Gastroesophageal sphincter (tissue), 4 donors: ENCODE measurements at regions not wholly inside any gene's neighbourhood (a gene's known extent, or its start where the extent isn't known, plus 50 kb on each side); places are given as distances from the start of the nearest gene placed in this dataset.
"Not testable (repeated sequence)": the region's sequence is repeated elsewhere in the genome, so short reads cannot be mapped to it uniquely, and the experiment has no call there.

Source experiments
- ATAC-seq: fragments of 150-250 bp; one replicate; pipeline ENCODE4 v1.9.1; 2016; ENCODE audit warnings: mild to moderate bottlenecking, moderate library complexity
- H3K27ac ChIP-seq, 4 donors: fragments of 200-600 bp; sonication (generic) in 3 of 4; 1 replicate in 3 of 4; 2 replicates in 1 of 4; pipeline ENCODE4 v1.5.1; 2016 to 2019
- H3K27me3 ChIP-seq: fragments of 200-600 bp; sonication (generic); one replicate; pipeline ENCODE4 v1.5.1; 2019
- H3K36me3 ChIP-seq, 2 donors: fragments of 200-600 bp; sonication (generic); one replicate each; pipeline ENCODE4 v1.5.1; 2019; ENCODE audit warnings: control low read depth in 1 of 2
- H3K4me1 ChIP-seq, 3 donors: fragments of 200-600 bp; sonication (generic); 1 replicate in 2 of 3; 2 replicates in 1 of 3; pipeline ENCODE4 v1.5.1; 2016 to 2019; ENCODE audit warnings: control low read depth in 2 of 3
- H3K4me3 ChIP-seq, 2 donors: fragments of 200-600 bp; sonication (generic); one replicate each; pipeline ENCODE4 v1.5.1; 2019; ENCODE audit warnings: mild to moderate bottlenecking in 1 of 2, moderate library complexity in 1 of 2
- H3K9me3 ChIP-seq, 3 donors: fragments of 200-600 bp; sonication (generic); one replicate each; pipeline ENCODE4 v1.5.1; 2017 to 2019; ENCODE audit warnings: control low read depth in 2 of 3
- EP300 ChIP-seq: sonication (generic); formaldehyde crosslinking; IDR thresholded peaks from one replicate; pipeline ENCODE4 v1.6.1; 2017; ENCODE audit warnings: antibody characterized with exemption, mild to moderate bottlenecking
- POLR2A ChIP-seq, 2 donors: fragments of 450-650 bp; IDR thresholded peaks; one replicate each; pipeline ENCODE4 v1.6.1; 2017; ENCODE audit warnings: antibody characterized with exemption in 2 of 2, mild to moderate bottlenecking in 2 of 2, moderate library complexity in 1 of 2
- POLR2AphosphoS5 ChIP-seq: sonication (generic); formaldehyde crosslinking; IDR thresholded peaks from one replicate; pipeline ENCODE4 v1.6.1; 2017; ENCODE audit warnings: antibody characterized with exemption
- WGBS, 2 donors: methylation state at CpG; one replicate each; pipeline ENCODE4 v1.1.5; 2018; ENCODE audit warnings: low coverage in 1 of 2; 5-methylcytosine and 5-hydroxymethylcytosine counted together
- TF ChIP-seq, protein P1 (sequence below), 4 experiments: fragments of 200-600 bp in 2 of 4; fragments of 450-650 bp in 2 of 4; sonication (generic) in 1 of 4; IDR thresholded peaks; one replicate each; pipeline ENCODE4 v1.5.1; 2017 to 2019; ENCODE audit warnings: antibody characterized with exemption in 4 of 4, mild to moderate bottlenecking in 2 of 4, moderate library complexity in 2 of 4

DNA sequence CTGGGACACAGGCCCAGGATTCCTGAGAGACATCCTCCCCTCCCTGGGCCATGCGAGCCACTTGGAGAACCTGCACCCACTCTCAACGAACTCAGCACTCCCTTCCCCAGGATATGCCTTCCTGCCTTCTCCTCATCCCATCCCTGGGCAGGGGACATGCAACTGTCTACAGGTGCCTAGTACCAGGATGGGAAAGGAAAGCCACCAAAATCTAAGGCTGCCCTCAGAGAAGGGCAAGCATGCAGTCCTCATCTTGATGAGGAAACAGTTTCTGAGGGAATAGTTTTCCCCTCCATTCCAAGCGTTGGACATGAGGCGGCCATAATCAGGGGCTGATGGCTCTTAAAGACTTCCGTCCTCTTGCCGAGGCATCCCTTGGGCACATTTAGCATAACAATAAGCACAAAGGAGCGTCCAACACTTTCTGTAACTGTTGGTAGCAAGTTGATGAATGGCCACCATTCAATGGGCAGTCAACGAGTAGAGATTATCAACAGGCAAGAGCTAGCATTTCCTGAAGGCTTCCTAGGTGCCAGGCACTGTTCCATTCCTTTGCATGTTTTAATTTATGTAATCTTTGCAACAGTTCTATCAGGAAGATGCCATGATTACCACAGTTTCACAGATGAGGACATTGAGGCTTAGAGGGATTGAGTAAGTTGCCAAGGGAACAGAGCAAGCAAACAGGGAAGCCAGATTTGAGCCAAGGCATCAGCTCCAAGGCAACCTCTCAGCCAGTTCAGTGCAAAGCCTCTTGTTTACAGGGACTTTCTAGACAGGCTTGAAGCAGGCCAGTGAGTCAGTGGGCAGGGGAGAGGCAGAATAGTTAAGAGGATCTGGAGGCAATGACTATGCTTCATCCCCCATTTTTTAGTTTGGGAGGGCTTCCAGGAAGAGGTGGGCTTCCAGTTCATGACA is 105.1 kb downstream of the SINHCAF start:
- Histone ChIP-seq H3K27me3 (peaks cover 16% of the 10 kb centered on the region), H3K9me3 (no peaks in the 10 kb centered on the region), H3K27ac (no peak overlapping the region), H3K4me1 (no peaks in the 10 kb centered on the region), H3K36me3 (no peaks in the 10 kb centered on the region), H3K4me3 (no peak overlapping the region)
- TF ChIP-seq, protein P1, sequence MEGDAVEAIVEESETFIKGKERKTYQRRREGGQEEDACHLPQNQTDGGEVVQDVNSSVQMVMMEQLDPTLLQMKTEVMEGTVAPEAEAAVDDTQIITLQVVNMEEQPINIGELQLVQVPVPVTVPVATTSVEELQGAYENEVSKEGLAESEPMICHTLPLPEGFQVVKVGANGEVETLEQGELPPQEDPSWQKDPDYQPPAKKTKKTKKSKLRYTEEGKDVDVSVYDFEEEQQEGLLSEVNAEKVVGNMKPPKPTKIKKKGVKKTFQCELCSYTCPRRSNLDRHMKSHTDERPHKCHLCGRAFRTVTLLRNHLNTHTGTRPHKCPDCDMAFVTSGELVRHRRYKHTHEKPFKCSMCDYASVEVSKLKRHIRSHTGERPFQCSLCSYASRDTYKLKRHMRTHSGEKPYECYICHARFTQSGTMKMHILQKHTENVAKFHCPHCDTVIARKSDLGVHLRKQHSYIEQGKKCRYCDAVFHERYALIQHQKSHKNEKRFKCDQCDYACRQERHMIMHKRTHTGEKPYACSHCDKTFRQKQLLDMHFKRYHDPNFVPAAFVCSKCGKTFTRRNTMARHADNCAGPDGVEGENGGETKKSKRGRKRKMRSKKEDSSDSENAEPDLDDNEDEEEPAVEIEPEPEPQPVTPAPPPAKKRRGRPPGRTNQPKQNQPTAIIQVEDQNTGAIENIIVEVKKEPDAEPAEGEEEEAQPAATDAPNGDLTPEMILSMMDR (IDR thresholded peaks at IDR 0.05) = no peak
- TF ChIP-seq EP300 = no peak
- no peak for TF ChIP-seq POLR2A (IDR thresholded peaks at IDR 0.05)
- no peak for TF ChIP-seq POLR2AphosphoS5
- ATAC-seq = no peak
- WGBS, 2 donors = 76% methylated on average over 6 of the region's 8 CpGs; no CpG with 5 or more reads in 1 of the 2 donors

DNA sequence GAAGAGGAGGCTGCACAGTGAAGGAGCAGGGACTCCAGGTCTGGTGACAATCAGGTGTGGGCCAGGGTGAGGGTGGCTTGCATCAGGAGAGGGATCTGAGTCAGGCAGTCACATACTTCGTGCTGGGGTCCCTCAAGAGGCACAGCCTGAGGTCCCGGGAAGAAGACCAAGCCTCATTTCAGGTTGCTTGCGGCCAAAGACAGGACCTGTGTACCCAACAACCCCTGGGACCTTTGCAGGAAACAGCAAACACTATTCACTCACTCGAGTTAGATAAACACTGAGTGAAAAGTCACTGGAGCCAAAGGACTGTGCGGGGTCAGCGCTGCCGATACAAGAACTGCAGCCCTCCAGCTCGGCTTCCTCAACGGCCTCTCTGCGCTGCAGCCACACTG is 104.4 kb downstream of the SINHCAF start:
- H3K27me3 ChIP-seq = peaks cover 13% of the 10 kb centered on the region
- 67 to 72% methylated on average over 1 to 6 of the region's 10 CpGs for WGBS, 2 donors
- ATAC-seq = no peak
- H3K4me3 ChIP-seq = no peak overlapping the region
- H3K27ac ChIP-seq = no peak overlapping the region
- no peak for TF ChIP-seq POLR2AphosphoS5
- no peak for TF ChIP-seq EP300
- no peak for TF ChIP-seq POLR2A (IDR thresholded peaks at IDR 0.05)
- TF ChIP-seq, protein P1 (IDR thresholded peaks at IDR 0.05) = no peak
- H3K4me1 ChIP-seq = no peaks in the 10 kb centered on the region
- no peaks in the 10 kb centered on the region for H3K9me3 ChIP-seq
- no peaks in the 10 kb centered on the region for H3K36me3 ChIP-seq

DNA sequence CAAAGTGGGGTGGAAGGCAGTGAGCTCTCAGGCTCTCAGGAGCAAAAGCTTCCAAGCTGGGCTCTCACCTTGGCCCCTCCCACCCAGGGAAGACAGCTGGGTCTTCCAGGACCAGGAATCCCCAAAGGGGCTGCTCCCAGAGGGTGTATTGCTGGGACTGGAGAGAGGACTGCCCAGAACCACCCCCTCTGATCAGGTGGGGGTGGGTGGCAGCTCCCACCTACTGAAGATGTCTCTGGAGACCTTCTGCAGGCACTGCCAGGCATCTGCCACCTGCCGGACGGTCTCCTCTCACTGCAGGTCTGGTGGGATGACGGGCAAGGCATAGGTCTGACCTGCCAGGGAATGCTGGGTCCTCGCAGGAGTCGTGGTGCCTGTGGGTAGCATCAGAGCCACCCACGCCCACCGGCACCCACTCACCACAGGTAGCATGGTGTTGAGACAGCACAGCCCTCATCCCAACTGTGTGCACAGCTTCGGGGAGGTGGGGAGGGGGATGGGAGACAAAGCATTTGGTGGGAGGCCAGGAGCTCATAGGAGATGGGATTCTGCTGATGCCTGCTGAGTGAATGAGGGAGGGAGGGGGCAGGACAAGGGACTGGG is 103.2 kb downstream of the SINHCAF start:
- no peak for TF ChIP-seq EP300
- no peak for TF ChIP-seq POLR2A (IDR thresholded peaks at IDR 0.05)
- TF ChIP-seq, protein P1 (IDR thresholded peaks at IDR 0.05) = no peak
- no peak for TF ChIP-seq POLR2AphosphoS5
- no peak for ATAC-seq
- Histone ChIP-seq H3K36me3 (no peaks in the 10 kb centered on the region), H3K27ac (no peak overlapping the region), H3K27me3 (peaks cover 10% of the 10 kb centered on the region), H3K9me3 (no peaks in the 10 kb centered on the region), H3K4me3 (no peak overlapping the region), H3K4me1 (no peaks in the 10 kb centered on the region)
- 50% methylated on average over 2 of the region's 8 CpGs; no CpG with 5 or more reads in 1 of the 2 donors for WGBS, 2 donors

DNA sequence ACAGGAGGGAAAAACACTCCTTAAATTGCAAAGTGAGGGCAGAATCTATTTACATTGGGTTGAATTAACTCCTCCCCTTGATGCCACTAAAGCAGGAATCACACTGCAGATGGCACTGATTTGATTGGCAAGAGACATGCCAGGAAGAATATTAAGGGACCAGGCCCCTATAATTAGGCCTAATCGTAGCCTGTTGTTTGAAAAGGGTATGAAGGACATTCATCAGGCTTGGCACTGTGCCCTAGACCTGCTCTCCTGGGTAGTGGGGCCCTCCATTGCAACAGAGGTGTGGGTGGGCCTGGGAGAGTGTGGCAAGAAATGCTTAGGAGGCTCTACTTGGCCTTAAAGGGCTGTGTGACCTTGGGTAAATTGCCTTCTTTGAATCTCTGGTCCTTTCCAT is 102.3 kb downstream of the SINHCAF start:
- not testable (repeated sequence) for H3K36me3 ChIP-seq, H3K4me1 ChIP-seq, H3K27me3 ChIP-seq, H3K4me3 ChIP-seq, ATAC-seq, H3K27ac ChIP-seq, H3K9me3 ChIP-seq
- WGBS, 2 donors = 75 to 83% methylated on average over 1 of the region's 1 CpG

DNA sequence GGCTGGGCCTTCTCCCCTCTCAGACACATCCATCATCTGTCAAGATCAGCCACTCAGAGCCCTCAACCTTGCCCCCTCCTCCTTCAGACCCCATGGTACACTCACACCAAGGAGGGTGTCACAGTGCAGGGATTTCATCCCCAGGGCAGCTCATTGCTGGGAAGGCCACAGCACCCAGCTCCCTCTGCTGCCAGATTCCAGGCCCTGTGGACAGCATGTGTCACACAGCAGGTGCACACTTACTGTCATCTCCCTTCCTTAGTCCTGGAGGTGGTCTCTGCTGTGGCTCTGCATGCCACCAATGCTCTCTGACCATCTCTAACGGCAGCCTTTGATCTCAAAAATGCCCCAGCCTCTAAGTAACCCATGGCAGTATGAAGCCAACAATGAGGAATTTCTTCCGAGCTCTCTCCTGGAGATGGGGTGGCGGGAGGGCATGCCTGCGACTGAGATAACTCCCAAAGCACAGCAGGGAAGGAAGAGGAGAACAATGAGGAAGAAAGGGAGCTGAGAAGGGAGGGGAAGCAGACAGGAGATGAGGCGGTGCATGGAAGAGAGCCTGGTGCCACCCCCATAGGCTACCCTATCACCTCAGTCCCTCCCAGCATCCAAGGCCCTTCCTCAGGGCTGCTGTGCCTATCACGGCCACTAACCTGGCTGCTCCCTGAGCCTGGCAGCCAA is 101.0 kb downstream of the SINHCAF start:
- Histone ChIP-seq H3K4me3 (no peak overlapping the region), H3K4me1 (no peaks in the 10 kb centered on the region), H3K27ac (no peak overlapping the region), H3K9me3 (no peaks in the 10 kb centered on the region), H3K27me3 (no peaks in the 10 kb centered on the region), H3K36me3 (no peaks in the 10 kb centered on the region)
- TF ChIP-seq POLR2A (IDR thresholded peaks at IDR 0.05) (no peak), POLR2AphosphoS5 (no peak), EP300 (no peak)
- TF ChIP-seq, protein P1 (IDR thresholded peaks at IDR 0.05) = no peak
- 40 to 90% methylated on average over 2 to 4 of the region's 6 CpGs for WGBS, 2 donors
- ATAC-seq = no peak
